NT2/D1 (cell line): ENCODE measurements at regions not wholly inside any gene's neighbourhood (a gene's known extent, or its start where the extent isn't known, plus 50 kb on each side); places are given as distances from the start of the nearest gene placed in this dataset.

Experiments used
- SUZ12 ChIP-seq: IDR thresholded peaks from 2 replicates; pipeline ENCODE4 v1.6.1; 2011; ENCODE audit not compliant: insufficient read length, insufficient read depth; ENCODE audit errors: extremely low read depth
- YY1 ChIP-seq: IDR thresholded peaks from 2 replicates; pipeline ENCODE4 v1.6.1; 2011; ENCODE audit not compliant: insufficient read length, insufficient read depth
- ZNF274 ChIP-seq: IDR thresholded peaks from 2 replicates; pipeline ENCODE4 v1.6.1; 2011; ENCODE audit warnings: mild to moderate bottlenecking, low read depth, low read length

DNA sequence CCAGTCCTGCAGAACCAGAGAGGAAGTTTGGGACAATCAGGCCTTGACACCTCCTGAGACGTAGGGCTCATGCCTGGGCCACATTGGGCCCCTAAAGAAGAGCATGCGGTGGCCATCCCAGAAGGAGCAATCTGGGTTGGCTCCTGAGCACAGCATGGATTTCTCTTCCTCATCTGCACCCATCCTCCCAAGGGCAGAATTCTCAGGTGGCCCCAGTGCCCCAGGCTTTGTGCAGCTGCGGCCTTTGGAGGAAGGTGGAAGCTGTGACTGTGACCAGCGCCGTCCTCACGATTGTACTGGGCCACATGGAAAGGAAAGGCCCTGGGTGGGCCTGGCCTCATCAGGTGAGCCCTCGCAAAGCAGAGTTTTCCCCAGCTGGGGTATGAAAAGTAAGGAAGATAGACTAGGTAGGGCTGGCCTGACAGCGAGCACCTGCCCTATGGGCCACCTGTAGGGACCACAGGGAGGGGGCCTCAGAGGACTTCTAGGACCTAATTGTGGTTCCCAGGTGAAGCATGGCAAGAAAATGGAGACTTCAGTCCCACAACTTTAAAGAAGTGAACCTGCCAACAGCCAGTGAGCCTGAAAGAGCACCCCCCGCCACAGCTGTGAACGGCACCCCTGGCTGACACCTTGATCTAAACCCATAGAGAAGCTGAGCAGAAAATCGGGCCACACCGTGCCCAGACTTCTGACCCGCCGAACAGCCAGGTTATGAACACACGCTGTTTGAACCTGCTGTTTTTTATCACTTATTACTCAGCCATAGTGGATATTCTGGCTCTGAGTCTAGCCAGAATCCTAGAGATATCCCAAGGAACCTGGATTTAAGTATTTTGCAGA is 164.1 kb downstream of the IRX2 start:
- TF ChIP-seq ZNF274 (no peak), SUZ12 (no peak), YY1 (no peak)
